Testis (tissue), 2 donors: ENCODE measurements at regions not wholly inside any gene's neighbourhood (a gene's known extent, or its start where the extent isn't known, plus 50 kb on each side); places are given as distances from the start of the nearest gene placed in this dataset.

Experiments used
- CTCF ChIP-seq, 3 experiments: fragments of 450-650 bp in 2 of 3; fragments of 200-600 bp in 1 of 3; sonication (generic) in 1 of 3; IDR thresholded peaks; one replicate each; pipeline ENCODE4 v1.5.1; 2016 to 2019; ENCODE audit warnings: antibody characterized with exemption in 3 of 3, mild to moderate bottlenecking in 2 of 3, moderate library complexity in 1 of 3
- POLR2A ChIP-seq: fragments of 450-650 bp; IDR thresholded peaks from one replicate; pipeline ENCODE4 v1.6.1; 2017; ENCODE audit warnings: antibody characterized with exemption, mild to moderate bottlenecking, moderate library complexity

- TF ChIP-seq CTCF (IDR thresholded peaks at IDR 0.05) (no peak), POLR2A (no peak)
Observed at GRCh38 chr2:52639692-52640091, 1127.9 kb upstream of the CHAC2 start.
